ENCODE measurements at regions not wholly inside any gene's neighbourhood (a gene's known extent, or its start where the extent isn't known, plus 50 kb on each side); places are given as distances from the start of the nearest gene placed in this dataset.

DNA sequence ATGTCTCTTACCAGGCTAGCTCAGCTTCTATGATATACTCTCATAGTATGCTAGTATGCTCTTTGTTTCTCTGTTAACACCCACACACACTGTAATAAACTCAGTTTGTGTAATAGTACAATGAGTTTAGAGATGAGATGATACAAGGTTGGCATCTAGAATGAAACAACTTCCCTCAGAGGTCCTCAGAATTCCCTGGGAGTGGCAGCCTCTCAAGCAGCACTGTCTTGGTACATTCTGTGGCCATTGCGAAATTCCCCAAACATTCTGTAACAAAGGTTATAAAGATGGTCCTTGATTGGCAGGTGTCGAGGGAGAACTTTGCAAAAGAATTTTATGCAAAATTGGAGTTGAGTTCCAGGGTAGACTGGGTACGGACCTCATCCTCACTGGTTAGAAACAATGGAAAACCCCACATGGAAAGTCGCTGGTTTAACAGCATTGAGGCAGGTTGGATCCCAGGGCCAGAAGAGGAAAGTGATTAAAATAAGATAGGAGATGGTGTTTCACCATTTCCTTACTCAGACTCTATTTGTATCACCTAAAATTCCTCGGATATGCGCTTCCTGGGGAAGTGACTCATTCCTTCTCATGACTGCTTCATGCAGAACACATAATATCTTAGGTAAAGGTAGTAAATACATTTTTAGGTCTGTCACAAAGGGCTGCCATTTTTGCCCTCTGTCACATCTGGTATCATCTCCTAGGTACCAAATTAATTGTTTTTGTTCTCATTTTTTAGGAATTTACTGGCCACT lies 657.8 kb downstream of the SORCS1 start:
- TF ChIP-seq, protein P1, sequence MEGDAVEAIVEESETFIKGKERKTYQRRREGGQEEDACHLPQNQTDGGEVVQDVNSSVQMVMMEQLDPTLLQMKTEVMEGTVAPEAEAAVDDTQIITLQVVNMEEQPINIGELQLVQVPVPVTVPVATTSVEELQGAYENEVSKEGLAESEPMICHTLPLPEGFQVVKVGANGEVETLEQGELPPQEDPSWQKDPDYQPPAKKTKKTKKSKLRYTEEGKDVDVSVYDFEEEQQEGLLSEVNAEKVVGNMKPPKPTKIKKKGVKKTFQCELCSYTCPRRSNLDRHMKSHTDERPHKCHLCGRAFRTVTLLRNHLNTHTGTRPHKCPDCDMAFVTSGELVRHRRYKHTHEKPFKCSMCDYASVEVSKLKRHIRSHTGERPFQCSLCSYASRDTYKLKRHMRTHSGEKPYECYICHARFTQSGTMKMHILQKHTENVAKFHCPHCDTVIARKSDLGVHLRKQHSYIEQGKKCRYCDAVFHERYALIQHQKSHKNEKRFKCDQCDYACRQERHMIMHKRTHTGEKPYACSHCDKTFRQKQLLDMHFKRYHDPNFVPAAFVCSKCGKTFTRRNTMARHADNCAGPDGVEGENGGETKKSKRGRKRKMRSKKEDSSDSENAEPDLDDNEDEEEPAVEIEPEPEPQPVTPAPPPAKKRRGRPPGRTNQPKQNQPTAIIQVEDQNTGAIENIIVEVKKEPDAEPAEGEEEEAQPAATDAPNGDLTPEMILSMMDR (optimal IDR thresholded peaks at IDR 0.05 in 1 of 3, IDR thresholded peaks at IDR 0.05 in 1 of 3, conservative IDR thresholded peaks at IDR 0.05 in 1 of 3; ENCODE audit: extremely low read depth in 1 of 3, insufficient read depth in 2 of 3, low read length in 3 of 3): no peak
- no peak for TF ChIP-seq EZH2 (IDR thresholded peaks at IDR 0.05; ENCODE audit: low read length)

Data from keratinocyte (primary cell).